B cell (primary cell): ENCODE measurements at regions not wholly inside any gene's neighbourhood (a gene's known extent, or its start where the extent isn't known, plus 50 kb on each side); places are given as distances from the start of the nearest gene placed in this dataset.

Experiments
- ATAC-seq: fragments of 200-7000 bp; cut with Tn5 transposase; one replicate; pipeline ENCODE4 v1.10.0; 2021; ENCODE audit warnings: low read depth, mild to moderate bottlenecking, moderate number of reproducible peaks, moderate library complexity
- CTCF ChIA-PET: fragments of 350-600 bp; sonication (Branson Sonifier 250); formaldehyde crosslinking; loops from one replicate; lab custom pipeline; 2021; ENCODE audit warnings: antibody characterized with exemption, inconsistent platforms; lab: Charles Lee
- POLR2A ChIA-PET: fragments of 350-600 bp; sonication (Branson Sonifier 250); formaldehyde crosslinking; loops from one replicate; lab custom pipeline; 2021; ENCODE audit warnings: antibody characterized with exemption; lab: Charles Lee
- DNase-seq: peaks from one replicate; pipeline ENCODE4 v3.0.0; 2013
- H2AFZ ChIP-seq: 2 replicates; pipeline ENCODE4 v1.6.1; 2012; ENCODE audit warnings: mild to moderate bottlenecking, low read depth, low read length; ENCODE audit not compliant: insufficient read depth, poor library complexity, severe bottlenecking
- H3K27ac ChIP-seq, 2 donors: 1 replicate in 1 of 2; 2 replicates in 1 of 2; pipeline ENCODE4 v1.5.1; 2012 to 2013; ENCODE audit warnings: low read length in 2 of 2, mild to moderate bottlenecking in 2 of 2, moderate library complexity in 1 of 2
- H3K27me3 ChIP-seq, 4 experiments: fragments of 200-600 bp in 1 of 4; sonication (generic) in 1 of 4; replicated peaks in 1 of 4; 1 replicate in 2 of 4; 2 replicates in 2 of 4; pipeline versions ENCODE4 v1.6.1 to v1.7.0; 2013 to 2016; ENCODE audit warnings: low read length in 3 of 4, mild to moderate bottlenecking in 2 of 4, mixed read lengths in 1 of 4, moderate library complexity in 1 of 4; ENCODE audit not compliant: insufficient read depth in 4 of 4, control insufficient read depth in 3 of 4; ENCODE audit errors: control extremely low read depth in 1 of 4
- H3K36me3 ChIP-seq, 2 experiments: replicated peaks in 1 of 2; 1 replicate in 1 of 2; 2 replicates in 1 of 2; pipeline versions ENCODE4 v1.6.1 to v1.7.1; 2013; ENCODE audit warnings: low read length in 1 of 2; ENCODE audit not compliant: insufficient read depth in 2 of 2, control insufficient read depth in 1 of 2; ENCODE audit errors: control extremely low read depth in 1 of 2, extremely low read depth in 1 of 2
- H3K4me1 ChIP-seq, 2 donors: fragments of 200-600 bp in 1 of 2; sonication (generic) in 1 of 2; 1 replicate in 1 of 2; 2 replicates in 1 of 2; pipeline versions ENCODE4 v1.5.1 to v1.6.1; 2013 to 2017; ENCODE audit warnings: low read length in 2 of 2; ENCODE audit not compliant: control insufficient read depth in 2 of 2, insufficient read depth in 2 of 2
- H3K4me2 ChIP-seq: replicated peaks from 2 replicates; pipeline ENCODE3; 2012; ENCODE audit warnings: mild to moderate bottlenecking, low read depth, low read length; ENCODE audit not compliant: poor library complexity, severe bottlenecking
- H3K4me3 ChIP-seq, 5 experiments: fragments of 200-600 bp in 1 of 5; sonication (generic) in 1 of 5; 1 replicate in 3 of 5; 2 replicates in 2 of 5; pipeline versions ENCODE4 v1.5.1 to v1.7.0; 2011 to 2016; ENCODE audit warnings: low read length in 4 of 5, mild to moderate bottlenecking in 4 of 5, low read depth in 2 of 5, control low read depth in 1 of 5, moderate library complexity in 1 of 5; ENCODE audit not compliant: insufficient read depth in 1 of 5; ENCODE audit errors: control extremely low read depth in 1 of 5, extremely low read depth in 1 of 5
- H3K79me2 ChIP-seq: fragments of 200-600 bp; sonication (generic); one replicate; pipeline ENCODE4 v1.6.0; 2016; ENCODE audit warnings: low read length; ENCODE audit not compliant: control insufficient read depth, insufficient read depth
- H3K9ac ChIP-seq: fragments of 200-600 bp; sonication (generic); 2 replicates; pipeline ENCODE4 v1.6.1; 2017; ENCODE audit warnings: mild to moderate bottlenecking, low read length, moderate library complexity
- H3K9me3 ChIP-seq, 3 donors: one replicate each; pipeline versions ENCODE4 v1.6.1 to v1.7.1; 2013; ENCODE audit warnings: low read length in 2 of 3; ENCODE audit not compliant: control insufficient read depth in 2 of 3, insufficient read depth in 1 of 3; ENCODE audit errors: control extremely low read depth in 1 of 3
- H4K20me1 ChIP-seq: 2 replicates; pipeline ENCODE4 v1.6.0; 2012; ENCODE audit warnings: mild to moderate bottlenecking, low read length; ENCODE audit not compliant: insufficient read depth, control insufficient read depth, poor library complexity, severe bottlenecking
- H3K27ac Mint-ChIP-seq: one replicate; pipeline ENCODE4 v1.8.0; 2021; ENCODE audit warnings: mixed read lengths
- H3K27me3 Mint-ChIP-seq: one replicate; pipeline ENCODE4 v1.8.0; 2021; ENCODE audit warnings: mixed read lengths
- H3K4me1 Mint-ChIP-seq: one replicate; pipeline ENCODE4 v1.8.0; 2021; ENCODE audit warnings: mixed read lengths
- H3K4me3 Mint-ChIP-seq: one replicate; pipeline ENCODE4 v1.8.0; 2021; ENCODE audit warnings: mixed read lengths
- H3K9me3 Mint-ChIP-seq: one replicate; pipeline ENCODE4 v1.8.0; 2022; ENCODE audit warnings: mixed read lengths; ENCODE audit not compliant: insufficient read depth
- CTCF ChIP-seq: fragments of 200-600 bp; IDR thresholded peaks from one replicate; pipeline ENCODE4 v1.8.0; 2022; ENCODE audit warnings: antibody characterized with exemption, mild to moderate bottlenecking
- EZH2 ChIP-seq: IDR thresholded peaks from 2 replicates; pipeline ENCODE4 v1.6.1; 2012; ENCODE audit warnings: borderline replicate concordance, low read depth, mild to moderate bottlenecking, moderate library complexity, low read length; ENCODE audit not compliant: insufficient read depth, poor library complexity, severe bottlenecking
- WGBS: methylation state at CpG from one replicate; pipeline ENCODE4 v1.1.5; 2013; ENCODE audit warnings: missing lambda C conversion rate; ENCODE audit not compliant: insufficient coverage; 5-methylcytosine and 5-hydroxymethylcytosine counted together
- intact Hi-C: fragments of 100-400 bp; cut with micrococcal nuclease; formaldehyde crosslinking; loops from one replicate; pipeline ENCODE4 v1.10.0; 2022

GRCh38 chr4:181608181-181608580 lies 635.0 kb upstream of the TENM3 start:
- intact Hi-C loops: no loop called here
- no peak overlapping the region for H3K27ac ChIP-seq
- no peaks in the 10 kb centered on the region for H3K9me3 ChIP-seq
- H3K27me3 Mint-ChIP-seq: no peaks in the 10 kb centered on the region
- no peak overlapping the region for H2AFZ ChIP-seq
- H3K4me3 Mint-ChIP-seq: no peak overlapping the region
- ATAC-seq: no peak
- H3K4me2 ChIP-seq: no peak overlapping the region
- no peak overlapping the region for H3K4me3 ChIP-seq
- POLR2A ChIA-PET: no interaction called here
- WGBS: 40% methylated on average over 1 of the region's 2 CpGs
- H3K9ac ChIP-seq: no peak overlapping the region
- CTCF ChIA-PET: no interaction called here
- no peak for DNase-seq
- no peaks in the 10 kb centered on the region for H4K20me1 ChIP-seq
- H3K79me2 ChIP-seq: no peaks in the 10 kb centered on the region
- no peaks in the 10 kb centered on the region for H3K9me3 Mint-ChIP-seq
- no peaks in the 10 kb centered on the region for H3K36me3 ChIP-seq
- no peaks in the 10 kb centered on the region for H3K27me3 ChIP-seq
- no peaks in the 10 kb centered on the region for H3K4me1 Mint-ChIP-seq
- TF ChIP-seq EZH2 (no peak), CTCF (no peak)
- H3K4me1 ChIP-seq: no peaks in the 10 kb centered on the region
- H3K27ac Mint-ChIP-seq: no peak overlapping the region

DNA sequence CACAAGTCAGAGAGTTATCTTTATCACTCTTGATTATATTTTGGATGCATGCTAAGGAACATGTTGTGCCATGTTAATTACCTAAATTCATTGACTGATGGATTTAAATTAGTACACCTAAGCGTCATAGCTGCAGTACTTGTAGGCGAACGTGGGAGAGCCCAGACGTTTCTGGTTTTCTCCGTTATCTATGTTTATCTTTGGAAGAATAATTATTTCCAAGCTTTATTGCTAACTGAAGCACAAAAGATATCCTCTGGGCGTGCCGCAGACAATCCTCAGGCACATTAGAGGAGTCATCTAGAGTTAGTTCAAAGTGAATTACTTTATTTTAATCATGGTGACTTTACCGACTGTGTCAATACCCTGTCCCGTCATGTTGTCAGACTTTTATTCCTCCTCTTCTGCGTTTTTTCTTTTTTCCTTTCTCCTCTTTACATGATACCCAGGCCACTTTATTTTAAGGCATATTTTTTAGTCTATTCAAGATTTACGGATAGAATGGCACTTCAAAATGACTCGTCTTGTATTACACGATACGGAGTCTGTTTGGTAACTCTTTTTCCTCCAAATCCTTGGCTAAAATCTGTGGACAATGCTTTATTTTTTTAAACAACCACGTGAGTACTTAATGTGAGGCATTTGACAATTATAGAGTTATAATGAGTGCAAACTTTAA lies 632.0 kb upstream of the TENM3 start:
- no peaks in the 10 kb centered on the region for H3K27me3 Mint-ChIP-seq
- no peaks in the 10 kb centered on the region for H3K9me3 Mint-ChIP-seq
- Histone ChIP-seq H3K79me2 (no peaks in the 10 kb centered on the region), H3K9me3 (no peaks in the 10 kb centered on the region), H3K36me3 (no peaks in the 10 kb centered on the region), H3K4me3 (no peak overlapping the region), H3K4me2 (no peak overlapping the region), H3K9ac (no peak overlapping the region), H3K4me1 (no peaks in the 10 kb centered on the region), H4K20me1 (no peaks in the 10 kb centered on the region), H2AFZ (no peak overlapping the region), H3K27ac (no peak overlapping the region), H3K27me3 (no peaks in the 10 kb centered on the region)
- ChIA-PET CTCF (no interaction called here), POLR2A (no interaction called here)
- 100% methylated on average over 1 of the region's 15 CpGs for WGBS
- no peaks in the 10 kb centered on the region for H3K4me1 Mint-ChIP-seq
- intact Hi-C loops: no loop called here
- no peak for ATAC-seq
- no peak overlapping the region for H3K4me3 Mint-ChIP-seq
- no peak overlapping the region for H3K27ac Mint-ChIP-seq
- TF ChIP-seq EZH2: no peak
- no peak for TF ChIP-seq CTCF
- DNase-seq: no peak
